Activated B cell treated with CpG ODN at 0.5 μM for 24 hours (primary cell): ENCODE measurements at regions not wholly inside any gene's neighbourhood (a gene's known extent, or its start where the extent isn't known, plus 50 kb on each side); places are given as distances from the start of the nearest gene placed in this dataset.

ENCODE experiments used
- ATAC-seq: fragments of 200-7000 bp; cut with Tn5 transposase; one replicate; pipeline ENCODE4 v1.10.0; 2021; ENCODE audit warnings: low read depth, mild to moderate bottlenecking, moderate library complexity
- CTCF ChIA-PET: fragments of 350-600 bp; sonication (Branson Sonifier 250); formaldehyde crosslinking; loops from one replicate; lab custom pipeline; 2021; ENCODE audit warnings: antibody characterized with exemption; lab: Charles Lee
- POLR2A ChIA-PET: fragments of 350-600 bp; sonication (Branson Sonifier 250); formaldehyde crosslinking; loops from one replicate; lab custom pipeline; 2021; ENCODE audit warnings: antibody characterized with exemption; lab: Charles Lee
- DNase-seq: peaks from one replicate; pipeline ENCODE4 v3.0.0; 2022
- H3K27ac Mint-ChIP-seq: one replicate; pipeline ENCODE4 v1.8.0; 2020; ENCODE audit warnings: mixed read lengths
- H3K27me3 Mint-ChIP-seq: one replicate; pipeline ENCODE4 v1.8.0; 2021; ENCODE audit warnings: mixed read lengths
- H3K36me3 Mint-ChIP-seq: one replicate; pipeline ENCODE4 v1.8.0; 2021; ENCODE audit warnings: low read depth, mixed read lengths
- H3K4me1 Mint-ChIP-seq: one replicate; pipeline ENCODE4 v1.8.0; 2021; ENCODE audit warnings: mixed read lengths
- H3K4me3 Mint-ChIP-seq: one replicate; pipeline ENCODE4 v1.8.0; 2020; ENCODE audit warnings: mild to moderate bottlenecking, mixed read lengths
- H3K9me3 Mint-ChIP-seq: one replicate; pipeline ENCODE4 v1.8.0; 2020; ENCODE audit warnings: mixed read lengths
- CTCF ChIP-seq: fragments of 200-600 bp; IDR thresholded peaks from one replicate; pipeline ENCODE4 v1.8.0; 2022; ENCODE audit warnings: antibody characterized with exemption, mild to moderate bottlenecking
- intact Hi-C: fragments of 100-400 bp; cut with micrococcal nuclease; formaldehyde crosslinking; loops from one replicate; pipeline ENCODE4 v1.15.1; 2024

GRCh38 chr1:94769551-94769950 lies 50.6 kb upstream of the SLC44A3 start:
- POLR2A ChIA-PET = no interaction called here
- no peak for DNase-seq
- Mint-ChIP-seq H3K36me3 (no peaks in the 10 kb centered on the region), H3K27me3 (no peaks in the 10 kb centered on the region), H3K9me3 (no peaks in the 10 kb centered on the region), H3K4me3 (no peak overlapping the region), H3K27ac (no peak overlapping the region), H3K4me1 (peaks cover 15% of the 10 kb centered on the region)
- no peak for ATAC-seq
- no peak for TF ChIP-seq CTCF
- CTCF ChIA-PET = no interaction called here
- intact Hi-C loops = no loop called here

GRCh38 chr1:94768036-94768435 lies 52.1 kb upstream of the SLC44A3 start:
- Mint-ChIP-seq H3K4me3 (no peak overlapping the region), H3K27ac (no peak overlapping the region), H3K27me3 (peaks cover 2% of the 10 kb centered on the region), H3K4me1 (peaks cover 8% of the 10 kb centered on the region), H3K9me3 (peaks cover 2% of the 10 kb centered on the region), H3K36me3 (no peaks in the 10 kb centered on the region)
- intact Hi-C loops = no loop called here
- CTCF ChIA-PET = no interaction called here
- DNase-seq (no peak), ATAC-seq (no peak)
- no peak for TF ChIP-seq CTCF
- POLR2A ChIA-PET = no interaction called here

GRCh38 chr1:94765958-94766357 lies 54.2 kb upstream of the SLC44A3 start:
- DNase-seq = no peak
- no peaks in the 10 kb centered on the region for H3K36me3 Mint-ChIP-seq
- intact Hi-C loops = no loop called here
- peaks cover 2% of the 10 kb centered on the region for H3K9me3 Mint-ChIP-seq
- peaks cover 7% of the 10 kb centered on the region for H3K27me3 Mint-ChIP-seq
- POLR2A ChIA-PET = no interaction called here
- H3K27ac Mint-ChIP-seq = no peak overlapping the region
- no peaks in the 10 kb centered on the region for H3K4me1 Mint-ChIP-seq
- CTCF ChIA-PET = no interaction called here
- no peak for ATAC-seq
- no peak for TF ChIP-seq CTCF
- H3K4me3 Mint-ChIP-seq = no peak overlapping the region

- DNase-seq (no peak), ATAC-seq (no peak)
- TF ChIP-seq CTCF = no peak
- Mint-ChIP-seq H3K4me1 (no peaks in the 10 kb centered on the region), H3K36me3 (no peaks in the 10 kb centered on the region), H3K27ac (no peak overlapping the region), H3K9me3 (peaks cover 6% of the 10 kb centered on the region), H3K27me3 (peaks cover 30% of the 10 kb centered on the region), H3K4me3 (no peak overlapping the region)
- POLR2A ChIA-PET = no interaction called here
- intact Hi-C loops = no loop called here
- CTCF ChIA-PET = no interaction called here
These were observed 61.0 kb upstream of the SLC44A3 start for GRCh38 chr1:94759188-94759587.

GRCh38 chr1:94757931-94758330 lies 62.2 kb upstream of the SLC44A3 start:
- H3K4me3 Mint-ChIP-seq = no peak overlapping the region
- no peaks in the 10 kb centered on the region for H3K4me1 Mint-ChIP-seq
- ChIA-PET POLR2A (no interaction called here), CTCF (no interaction called here)
- no peak for ATAC-seq
- H3K27ac Mint-ChIP-seq = no peak overlapping the region
- H3K36me3 Mint-ChIP-seq = no peaks in the 10 kb centered on the region
- H3K27me3 Mint-ChIP-seq = peaks cover 30% of the 10 kb centered on the region
- TF ChIP-seq CTCF = no peak
- H3K9me3 Mint-ChIP-seq = peaks cover 4% of the 10 kb centered on the region
- intact Hi-C loops = no loop called here
- no peak for DNase-seq
